ENCODE measurements at regions not wholly inside any gene's neighbourhood (a gene's known extent, or its start where the extent isn't known, plus 50 kb on each side); places are given as distances from the start of the nearest gene placed in this dataset.

- TF ChIP-seq POLR2AphosphoS5 (IDR thresholded peaks at IDR 0.05; ENCODE audit: borderline replicate concordance, low read depth, low read length), result no peak
- TF ChIP-seq EZH2 (IDR thresholded peaks at IDR 0.05), result no peak
These were observed 76.8 kb upstream of the IVNS1ABP start for GRCh38 chr1:185393815-185394214.

All from SK-N-MC (cell line).